WERI-Rb-1 (cell line): ENCODE measurements at regions not wholly inside any gene's neighbourhood (a gene's known extent, or its start where the extent isn't known, plus 50 kb on each side); places are given as distances from the start of the nearest gene placed in this dataset.

Experiments
- DNase-seq: peaks from one replicate; pipeline ENCODE4 v3.0.0-alpha.2; 2020
- H3K27ac ChIP-seq: fragments of 250-450 bp; sonication (Bioruptor Pico); 2 replicates; pipeline ENCODE4 v1.5.1; 2020; ENCODE audit warnings: mild to moderate bottlenecking, moderate library complexity
- H3K27me3 ChIP-seq: fragments of 250-450 bp; sonication (Bioruptor Pico); 2 replicates; pipeline ENCODE4 v1.5.1; 2021; ENCODE audit warnings: mild to moderate bottlenecking, low read depth, moderate library complexity; ENCODE audit not compliant: insufficient read depth, severe bottlenecking
- H3K36me3 ChIP-seq: fragments of 250-450 bp; sonication (Bioruptor Pico); 2 replicates; pipeline ENCODE4 v1.5.1; 2020; ENCODE audit warnings: mild to moderate bottlenecking, moderate library complexity
- H3K4me3 ChIP-seq: 2 replicates; pipeline ENCODE4 v1.5.1; 2011; ENCODE audit warnings: low read depth, mild to moderate bottlenecking, control low read depth, low read length
- H3K9me3 ChIP-seq: fragments of 250-450 bp; sonication (Bioruptor Pico); 2 replicates; pipeline ENCODE4 v1.5.1; 2021; ENCODE audit warnings: mild to moderate bottlenecking, moderate library complexity; ENCODE audit not compliant: severe bottlenecking
- CTCF ChIP-seq: IDR thresholded peaks from 2 replicates; pipeline ENCODE4 v1.5.1; 2011; ENCODE audit warnings: low read depth, mild to moderate bottlenecking, control low read depth, inconsistent platforms, low read length

- Histone ChIP-seq H3K4me3 (no peak overlapping the region), H3K27me3 (no peaks in the 10 kb centered on the region), H3K27ac (no peak overlapping the region), H3K36me3 (no peaks in the 10 kb centered on the region), H3K9me3 (no peaks in the 10 kb centered on the region)
- TF ChIP-seq CTCF, result no peak
- DNase-seq, result no peak
Measured at GRCh38 chr4:159035570-159035969, 67.3 kb upstream of the RAPGEF2 start.

DNA sequence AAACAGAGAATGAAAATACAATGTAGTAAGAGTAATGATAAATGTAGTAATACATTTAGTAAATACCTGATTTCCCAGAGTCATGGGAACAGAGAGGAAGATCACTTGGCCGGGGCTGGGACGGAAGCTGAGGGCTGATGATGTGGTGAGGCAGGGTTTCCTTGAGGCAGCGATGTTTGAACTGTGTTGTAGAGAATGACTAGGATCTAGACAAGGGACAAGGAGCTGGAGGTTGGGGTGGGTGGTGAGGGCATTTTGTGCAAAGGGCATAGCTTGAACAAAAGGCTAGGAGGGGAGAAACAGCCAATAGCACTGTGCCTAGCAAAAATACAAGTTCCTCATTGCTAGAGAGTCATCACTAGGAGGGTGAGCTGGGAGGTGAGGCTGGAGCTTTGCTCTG lies 64.3 kb upstream of the RAPGEF2 start:
- H3K36me3 ChIP-seq, result no peaks in the 10 kb centered on the region
- no peak overlapping the region for H3K27ac ChIP-seq
- no peak overlapping the region for H3K4me3 ChIP-seq
- H3K27me3 ChIP-seq, result no peaks in the 10 kb centered on the region
- H3K9me3 ChIP-seq, result no peaks in the 10 kb centered on the region
- DNase-seq, result no peak
- no peak for TF ChIP-seq CTCF

DNA sequence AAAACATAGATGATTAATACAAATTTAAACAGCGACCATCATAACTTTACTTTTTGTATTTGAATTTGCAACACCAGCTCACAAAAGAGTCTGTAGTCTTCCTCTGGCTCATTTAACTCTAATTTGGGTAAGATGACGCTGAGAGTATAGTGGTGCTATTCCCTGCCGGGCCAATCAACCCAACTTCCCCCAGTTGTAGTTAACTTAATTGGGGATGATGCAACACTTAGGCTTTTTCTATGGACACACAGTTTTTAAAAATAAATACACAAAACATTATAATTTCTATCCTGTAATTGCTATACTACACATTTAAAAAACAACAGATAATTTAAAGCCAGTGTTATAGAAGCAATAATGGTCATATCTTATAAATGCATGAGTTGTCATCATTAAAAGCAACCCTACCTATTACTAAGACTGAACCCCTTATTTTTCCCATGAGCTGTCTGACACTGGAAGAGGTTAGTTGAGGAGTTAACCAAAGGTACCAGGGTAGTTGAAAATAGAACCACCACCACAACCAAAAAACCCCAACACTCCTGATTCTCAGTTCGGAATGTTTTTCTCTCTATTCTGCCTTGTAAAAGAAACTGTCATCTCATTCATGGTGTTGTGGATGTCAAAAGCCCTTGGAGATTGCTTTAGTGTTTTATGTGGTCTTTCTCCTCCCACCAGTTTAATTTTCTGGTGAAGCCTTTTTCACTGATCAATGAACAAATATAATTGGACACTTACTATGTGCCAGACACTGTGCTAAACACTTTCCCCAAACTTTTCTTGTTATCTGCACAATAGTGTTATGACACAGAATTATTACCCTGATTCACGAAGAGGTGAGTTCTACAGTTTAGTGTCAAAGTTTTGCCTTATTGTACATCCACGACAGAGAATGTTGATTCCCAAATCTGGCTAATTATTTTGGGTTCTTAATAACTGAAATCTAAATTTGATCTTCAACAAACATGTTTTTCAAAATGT lies 61.5 kb upstream of the RAPGEF2 start:
- no peak for DNase-seq
- H3K9me3 ChIP-seq, result no peaks in the 10 kb centered on the region
- H3K4me3 ChIP-seq, result no peak overlapping the region
- H3K36me3 ChIP-seq, result no peaks in the 10 kb centered on the region
- H3K27me3 ChIP-seq, result no peaks in the 10 kb centered on the region
- TF ChIP-seq CTCF, result no peak
- H3K27ac ChIP-seq, result no peak overlapping the region

- no peaks in the 10 kb centered on the region for H3K36me3 ChIP-seq
- no peaks in the 10 kb centered on the region for H3K27me3 ChIP-seq
- no peak overlapping the region for H3K4me3 ChIP-seq
- no peak for TF ChIP-seq CTCF
- DNase-seq, result no peak
- H3K27ac ChIP-seq, result no peak overlapping the region
- no peaks in the 10 kb centered on the region for H3K9me3 ChIP-seq
Measured at GRCh38 chr4:159042097-159042605, 60.7 kb upstream of the RAPGEF2 start.

DNA sequence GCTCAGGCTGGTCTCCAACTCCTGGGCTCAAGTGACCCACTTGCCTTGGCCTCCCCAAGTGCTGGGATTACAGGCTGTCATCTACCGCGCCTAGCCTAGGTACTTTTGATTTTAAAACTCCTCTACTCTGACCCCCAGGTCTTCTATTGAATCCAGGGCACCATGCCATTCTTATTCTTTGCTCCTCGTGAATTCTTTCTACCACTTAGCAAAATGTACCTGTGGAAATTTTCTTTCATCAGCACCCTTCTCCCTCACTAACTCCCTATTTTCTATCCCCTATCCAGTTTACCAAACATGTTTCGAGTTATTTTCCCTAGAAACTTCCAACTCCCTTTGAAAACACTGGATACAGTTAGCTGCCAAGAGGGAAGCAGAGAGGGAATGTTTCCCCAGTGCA lies 60.0 kb upstream of the RAPGEF2 start:
- H3K27me3 ChIP-seq, result no peaks in the 10 kb centered on the region
- no peaks in the 10 kb centered on the region for H3K9me3 ChIP-seq
- TF ChIP-seq CTCF, result no peak
- no peak for DNase-seq
- H3K36me3 ChIP-seq, result no peaks in the 10 kb centered on the region
- H3K4me3 ChIP-seq, result no peak overlapping the region
- H3K27ac ChIP-seq, result no peak overlapping the region
